ENCODE measurements at regions not wholly inside any gene's neighbourhood (a gene's known extent, or its start where the extent isn't known, plus 50 kb on each side); places are given as distances from the start of the nearest gene placed in this dataset.

- Histone ChIP-seq H3K9me3 (no peaks in the 10 kb centered on the region), H3K27ac (no peak overlapping the region), H3K27me3 (no peaks in the 10 kb centered on the region), H3K4me1 (peaks cover 0 to 5% of the 10 kb centered on the region in 2 donors), H3K4me3 (no peak overlapping the region), H3K36me3 (no peaks in the 10 kb centered on the region)
- no peak for DNase-seq
- intact Hi-C loops (cut with DNase I), result no loop called here
- TF ChIP-seq CTCF (IDR thresholded peaks at IDR 0.05), result no peak
- no peak for ATAC-seq
Observed at GRCh38 chr10:78645169-78645686, 423.5 kb upstream of the ZMIZ1 start.

GRCh38 chr10:78645975-78646374 lies 422.8 kb upstream of the ZMIZ1 start:
- no peak for ATAC-seq
- H3K4me3 ChIP-seq, result no peak overlapping the region
- H3K27me3 ChIP-seq, result no peaks in the 10 kb centered on the region
- no peaks in the 10 kb centered on the region for H3K9me3 ChIP-seq
- DNase-seq, result no peak
- H3K27ac ChIP-seq, result no peak overlapping the region
- peaks cover 0 to 5% of the 10 kb centered on the region in 2 donors for H3K4me1 ChIP-seq
- intact Hi-C loops (cut with DNase I), result no loop called here
- H3K36me3 ChIP-seq, result no peaks in the 10 kb centered on the region
- no peak for TF ChIP-seq CTCF (IDR thresholded peaks at IDR 0.05)

GRCh38 chr10:78648256-78648860 lies 420.4 kb upstream of the ZMIZ1 start:
- Histone ChIP-seq H3K27me3 (no peaks in the 10 kb centered on the region), H3K4me1 (no peaks in the 10 kb centered on the region), H3K9me3 (no peaks in the 10 kb centered on the region), H3K27ac (no peak overlapping the region), H3K4me3 (no peak overlapping the region), H3K36me3 (no peaks in the 10 kb centered on the region)
- intact Hi-C loops (cut with DNase I), result no loop called here
- no peak for TF ChIP-seq CTCF (IDR thresholded peaks at IDR 0.05)
- no peak for DNase-seq
- ATAC-seq, result no peak

- TF ChIP-seq CTCF (IDR thresholded peaks at IDR 0.05), result no peak
- no peak overlapping the region for H3K4me3 ChIP-seq
- intact Hi-C loops (cut with DNase I), result no loop called here
- ATAC-seq (no peak), DNase-seq (no peak)
- no peaks in the 10 kb centered on the region for H3K9me3 ChIP-seq
- H3K4me1 ChIP-seq, result no peaks in the 10 kb centered on the region
- H3K36me3 ChIP-seq, result no peaks in the 10 kb centered on the region
- no peaks in the 10 kb centered on the region for H3K27me3 ChIP-seq
- no peak overlapping the region for H3K27ac ChIP-seq
Observed at GRCh38 chr10:78649429-78649828, 419.3 kb upstream of the ZMIZ1 start.

- Histone ChIP-seq H3K4me1 (no peaks in the 10 kb centered on the region), H3K27me3 (no peaks in the 10 kb centered on the region), H3K36me3 (no peaks in the 10 kb centered on the region), H3K9me3 (no peaks in the 10 kb centered on the region), H3K4me3 (no peak overlapping the region), H3K27ac (no peak overlapping the region)
- TF ChIP-seq CTCF (IDR thresholded peaks at IDR 0.05), result no peak
- ATAC-seq (peak; percentile 26), DNase-seq (no peak)
- intact Hi-C loops (cut with DNase I), result loop anchor here in 1 of 2 donors (10.0 kb wide), 1 partner anchor 605 kb away; no protein-coding TSS in a partner anchor
Observed at GRCh38 chr10:78650122-78650521, 418.6 kb upstream of the ZMIZ1 start.

All from left lung (tissue), 4 donors.